ENCODE measurements at regions not wholly inside any gene's neighbourhood (a gene's known extent, or its start where the extent isn't known, plus 50 kb on each side); places are given as distances from the start of the nearest gene placed in this dataset.

- Mint-ChIP-seq H3K4me1 (ENCODE audit: low read depth) (no peaks in the 10 kb centered on the region), H3K36me3 (ENCODE audit: low read depth) (no peaks in the 10 kb centered on the region), H3K27ac (no peak overlapping the region), H3K9me3 (peaks cover 27% of the 10 kb centered on the region), H3K4me3 (no peak overlapping the region), H3K27me3 (ENCODE audit: insufficient read depth) (no peaks in the 10 kb centered on the region)
- TF ChIP-seq CTCF (IDR thresholded peaks at IDR 0.05): no peak
- DNase-seq: no peak
Measured at GRCh38 chr20:22836211-22836610, 198.9 kb upstream of the SSTR4 start.

GRCh38 chr20:22836877-22837276, 198.2 kb upstream of the SSTR4 start:
- no peaks in the 10 kb centered on the region for H3K27me3 Mint-ChIP-seq (ENCODE audit: insufficient read depth)
- peaks cover 24% of the 10 kb centered on the region for H3K9me3 Mint-ChIP-seq
- no peak for TF ChIP-seq CTCF (IDR thresholded peaks at IDR 0.05)
- H3K4me3 Mint-ChIP-seq: no peak overlapping the region
- no peaks in the 10 kb centered on the region for H3K4me1 Mint-ChIP-seq (ENCODE audit: low read depth)
- no peaks in the 10 kb centered on the region for H3K36me3 Mint-ChIP-seq (ENCODE audit: low read depth)
- DNase-seq: no peak
- no peak overlapping the region for H3K27ac Mint-ChIP-seq

GRCh38 chr20:22838001-22838400, 197.1 kb upstream of the SSTR4 start:
- H3K27me3 Mint-ChIP-seq (ENCODE audit: insufficient read depth): no peaks in the 10 kb centered on the region
- H3K27ac Mint-ChIP-seq: no peak overlapping the region
- no peak overlapping the region for H3K4me3 Mint-ChIP-seq
- no peak for TF ChIP-seq CTCF (IDR thresholded peaks at IDR 0.05)
- no peaks in the 10 kb centered on the region for H3K36me3 Mint-ChIP-seq (ENCODE audit: low read depth)
- no peak for DNase-seq
- H3K9me3 Mint-ChIP-seq: peaks cover 31% of the 10 kb centered on the region
- H3K4me1 Mint-ChIP-seq (ENCODE audit: low read depth): no peaks in the 10 kb centered on the region

- no peaks in the 10 kb centered on the region for H3K4me1 Mint-ChIP-seq (ENCODE audit: low read depth)
- TF ChIP-seq CTCF (IDR thresholded peaks at IDR 0.05): no peak
- H3K36me3 Mint-ChIP-seq (ENCODE audit: low read depth): no peaks in the 10 kb centered on the region
- no peak for DNase-seq
- peaks cover 53% of the 10 kb centered on the region for H3K9me3 Mint-ChIP-seq
- no peak overlapping the region for H3K4me3 Mint-ChIP-seq
- H3K27ac Mint-ChIP-seq: no peak overlapping the region
- no peaks in the 10 kb centered on the region for H3K27me3 Mint-ChIP-seq (ENCODE audit: insufficient read depth)
Measured at GRCh38 chr20:22841846-22842245, 193.3 kb upstream of the SSTR4 start.

- Mint-ChIP-seq H3K4me3 (no peak overlapping the region), H3K4me1 (ENCODE audit: low read depth) (no peaks in the 10 kb centered on the region), H3K27me3 (ENCODE audit: insufficient read depth) (no peaks in the 10 kb centered on the region), H3K27ac (no peak overlapping the region), H3K36me3 (ENCODE audit: low read depth) (no peaks in the 10 kb centered on the region), H3K9me3 (peaks cover 51% of the 10 kb centered on the region)
- TF ChIP-seq CTCF (IDR thresholded peaks at IDR 0.05): no peak
- no peak for DNase-seq
Measured at GRCh38 chr20:22842793-22843192, 192.3 kb upstream of the SSTR4 start.

GRCh38 chr20:22844959-22845358, 190.2 kb upstream of the SSTR4 start:
- Mint-ChIP-seq H3K36me3 (ENCODE audit: low read depth) (no peaks in the 10 kb centered on the region), H3K9me3 (peaks cover 52% of the 10 kb centered on the region)

More at GRCh38 chr20:22844959-22845358, 190.2 kb upstream of the SSTR4 start:
- H3K27me3 Mint-ChIP-seq (ENCODE audit: insufficient read depth): no peaks in the 10 kb centered on the region
- TF ChIP-seq CTCF (IDR thresholded peaks at IDR 0.05): no peak
- H3K4me1 Mint-ChIP-seq (ENCODE audit: low read depth): no peaks in the 10 kb centered on the region
- H3K27ac Mint-ChIP-seq: no peak overlapping the region
- no peak for DNase-seq
- no peak overlapping the region for H3K4me3 Mint-ChIP-seq

All from HFFc6 (cell line).